ENCODE measurements at regions not wholly inside any gene's neighbourhood (a gene's known extent, or its start where the extent isn't known, plus 50 kb on each side); places are given as distances from the start of the nearest gene placed in this dataset.
A peak's percentile ranks its signal among the peaks of the same experiment; 100 is the strongest.

GRCh38 chr14:86722612-86723253, 1192.8 kb downstream of the FLRT2 start:
- DNase-seq (ENCODE audit: low read depth in 2 of 2): no peak

- no peak for DNase-seq (ENCODE audit: low read depth in 2 of 2)
Measured at GRCh38 chr14:86714575-86714974, 1184.6 kb downstream of the FLRT2 start.

DNA sequence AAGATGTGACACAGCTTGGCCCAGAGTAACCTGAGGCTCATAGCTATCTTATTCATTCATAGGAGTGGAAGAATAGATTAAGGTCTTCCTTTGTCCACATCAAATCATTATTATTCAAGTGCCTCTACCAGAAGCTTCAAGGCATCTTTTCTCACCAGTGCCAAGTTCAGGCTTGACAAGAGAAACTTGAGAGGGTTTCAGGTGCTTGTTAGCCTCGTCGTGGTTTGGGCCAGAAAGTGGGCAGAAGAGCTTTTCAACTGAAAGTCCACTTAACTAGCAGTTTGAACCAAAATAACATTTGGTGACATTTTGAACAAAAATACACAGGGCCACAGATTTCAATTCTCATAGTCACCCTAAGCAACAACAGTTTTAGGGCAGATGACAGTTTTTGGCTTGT, 1184.2 kb downstream of the FLRT2 start:
- DNase-seq (ENCODE audit: low read depth in 2 of 2): no peak

GRCh38 chr14:86712727-86713126, 1182.8 kb downstream of the FLRT2 start:
- no peak for DNase-seq (ENCODE audit: low read depth in 2 of 2)

DNA sequence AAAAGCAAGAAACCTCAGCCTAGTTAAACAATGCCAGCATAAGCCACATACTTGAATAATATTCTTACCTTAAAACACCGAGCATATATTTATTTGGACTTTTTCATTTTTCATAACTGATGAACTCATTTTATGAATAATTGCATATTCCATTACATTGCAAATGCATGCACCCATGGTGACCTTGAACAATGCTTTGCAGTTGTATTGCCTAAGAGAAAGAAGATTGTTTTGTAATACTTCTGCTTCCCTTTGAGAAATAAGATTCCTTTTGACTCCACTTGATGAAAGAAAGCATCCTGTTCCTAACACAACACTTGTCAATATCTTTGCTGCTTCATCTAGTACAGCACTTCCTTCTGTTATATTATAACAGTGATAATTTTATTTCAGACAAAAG, 1182.2 kb downstream of the FLRT2 start:
- DNase-seq (ENCODE audit: low read depth in 2 of 2): no peak

- no peak for DNase-seq (ENCODE audit: low read depth in 2 of 2)
Measured at GRCh38 chr14:86708846-86709339, 1178.9 kb downstream of the FLRT2 start.

- no peak for DNase-seq (ENCODE audit: low read depth in 2 of 2)
Measured at GRCh38 chr14:86707071-86707470, 1177.1 kb downstream of the FLRT2 start.

DNA sequence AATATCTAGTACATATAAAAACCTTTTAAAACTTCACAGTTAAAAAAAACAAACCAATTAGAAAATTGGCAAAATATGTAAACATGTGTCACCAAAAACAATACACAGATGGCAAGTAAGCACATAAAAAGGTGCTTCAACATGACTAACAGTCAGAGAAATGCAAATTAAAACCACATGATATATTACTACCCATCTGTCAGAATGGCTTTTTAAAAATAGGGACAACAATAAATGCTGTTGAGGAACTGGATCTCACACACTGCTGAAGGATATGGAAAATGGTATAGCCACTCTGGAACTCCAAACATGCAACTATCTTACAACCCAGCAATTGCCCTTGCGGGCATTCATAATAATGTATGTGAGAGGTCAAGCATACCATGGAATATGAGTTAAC, 1153.6 kb downstream of the FLRT2 start:
- DNase-seq (ENCODE audit: low read depth in 2 of 2): no peak

DNA sequence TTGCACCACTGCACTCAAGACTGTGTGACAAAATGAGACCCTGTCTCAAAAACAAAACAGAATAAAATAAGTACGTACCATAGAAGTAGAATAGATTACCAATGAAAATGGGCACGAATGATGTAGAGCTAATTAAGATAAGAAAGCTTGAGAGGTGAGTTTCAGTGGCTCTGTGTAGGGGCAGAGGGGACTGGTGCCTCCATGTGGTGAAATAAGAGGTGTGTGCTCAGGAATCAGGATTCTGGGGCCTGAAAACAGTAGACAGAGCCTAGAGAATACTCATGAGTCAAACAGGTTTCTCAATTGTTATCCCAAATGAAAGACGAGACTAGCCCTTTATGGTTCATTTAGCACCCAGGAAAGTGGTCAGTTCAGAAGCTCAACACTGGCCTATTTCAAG, 1145.1 kb downstream of the FLRT2 start:
- DNase-seq (ENCODE audit: low read depth in 2 of 2): no peak

DNA sequence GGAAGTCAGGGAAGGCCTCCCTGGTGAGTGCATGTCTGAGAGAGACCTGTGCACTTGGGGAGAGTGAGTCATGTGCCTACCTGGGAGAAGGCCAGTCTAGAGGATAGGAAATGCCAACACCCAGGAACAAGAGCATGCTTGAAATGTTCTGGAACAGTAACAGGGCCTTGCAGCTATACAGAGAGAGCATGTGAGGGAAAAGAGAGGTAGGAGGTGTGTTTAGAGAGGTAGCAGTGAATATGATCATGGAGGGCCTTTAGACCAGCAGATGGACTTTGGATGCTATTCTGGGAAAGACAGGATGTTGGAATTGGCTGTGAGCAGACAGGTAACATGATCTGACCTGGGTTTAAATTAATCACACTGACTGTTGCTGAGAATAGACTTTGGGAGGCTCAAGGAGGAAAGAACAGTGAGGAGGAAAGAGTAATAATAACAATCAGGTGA, 1143.6 kb downstream of the FLRT2 start:
- DNase-seq (ENCODE audit: low read depth in 2 of 2): no peak

DNA sequence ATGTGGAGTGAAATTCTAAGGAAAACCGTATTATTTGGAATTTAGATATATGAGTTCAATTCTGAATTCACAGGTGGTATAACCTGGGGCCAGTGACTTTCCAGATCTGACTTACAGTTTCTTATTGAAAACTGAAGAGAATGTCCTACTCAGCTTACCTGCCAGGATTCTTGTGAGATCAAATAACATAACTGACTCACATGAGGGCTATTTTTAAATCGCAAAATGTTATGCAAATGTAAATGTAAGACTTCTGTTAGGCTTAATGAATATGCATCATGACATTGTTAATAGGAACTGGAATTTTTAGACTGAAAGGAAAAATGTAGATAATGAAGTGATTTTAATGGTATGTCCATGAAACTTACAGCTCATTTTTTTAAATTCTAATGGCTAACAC, 1142.1 kb downstream of the FLRT2 start:
- DNase-seq (ENCODE audit: low read depth in 2 of 2): no peak

DNA sequence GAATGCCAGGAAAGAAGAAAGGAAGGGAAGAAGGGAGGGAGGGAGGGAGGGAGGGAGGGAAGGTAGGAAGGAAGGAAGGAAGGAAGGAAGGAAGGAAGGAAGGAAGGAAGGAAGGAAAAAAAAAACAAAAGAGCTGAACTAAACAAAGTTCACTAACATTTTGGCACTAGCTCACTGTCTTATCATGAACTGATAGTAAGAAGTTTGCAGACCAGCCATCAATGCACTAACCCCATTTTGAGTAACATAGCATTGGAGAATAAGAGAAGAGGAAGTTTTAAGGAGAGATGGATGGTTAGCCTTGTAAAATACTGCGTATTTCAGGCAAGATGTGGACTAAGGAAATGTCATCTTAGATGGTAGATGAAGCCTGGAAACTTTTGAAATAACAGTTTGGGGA, 1136.0 kb downstream of the FLRT2 start:
- DNase-seq (ENCODE audit: low read depth in 2 of 2): no peak

GRCh38 chr14:86662334-86662733, 1132.4 kb downstream of the FLRT2 start:
- no peak for DNase-seq (ENCODE audit: low read depth in 2 of 2)

DNA sequence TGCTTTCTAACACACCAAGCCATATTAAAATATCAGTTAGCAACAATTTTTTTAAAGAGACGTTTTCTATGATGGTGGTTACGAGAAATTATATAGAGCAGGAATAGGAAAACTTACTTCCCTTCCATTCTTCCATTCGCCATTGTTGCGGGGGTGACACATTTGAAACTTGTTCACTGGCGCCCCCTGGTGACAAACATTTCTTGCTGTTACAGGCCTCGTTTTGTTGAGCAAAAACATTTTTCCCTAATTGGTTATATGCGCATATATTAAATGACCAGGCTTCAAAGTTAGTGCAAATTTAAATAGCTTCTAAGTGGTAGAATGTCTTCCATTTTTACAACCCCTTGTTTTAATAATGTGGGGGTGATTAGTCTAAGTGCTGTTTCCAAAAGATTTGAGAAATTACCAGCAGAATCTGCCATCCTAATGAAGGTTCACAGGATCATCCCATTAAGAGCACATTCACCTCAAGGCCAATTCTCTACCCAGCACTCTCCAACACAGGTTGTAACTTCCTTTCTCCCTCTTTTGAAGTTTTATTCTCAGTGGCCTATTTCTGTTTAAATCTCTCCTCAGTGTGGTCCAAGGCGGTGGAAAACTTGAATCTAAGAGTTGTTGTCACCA, 1124.7 kb downstream of the FLRT2 start:
- DNase-seq (ENCODE audit: low read depth in 2 of 2): peak; percentile 6 to 38

DNA sequence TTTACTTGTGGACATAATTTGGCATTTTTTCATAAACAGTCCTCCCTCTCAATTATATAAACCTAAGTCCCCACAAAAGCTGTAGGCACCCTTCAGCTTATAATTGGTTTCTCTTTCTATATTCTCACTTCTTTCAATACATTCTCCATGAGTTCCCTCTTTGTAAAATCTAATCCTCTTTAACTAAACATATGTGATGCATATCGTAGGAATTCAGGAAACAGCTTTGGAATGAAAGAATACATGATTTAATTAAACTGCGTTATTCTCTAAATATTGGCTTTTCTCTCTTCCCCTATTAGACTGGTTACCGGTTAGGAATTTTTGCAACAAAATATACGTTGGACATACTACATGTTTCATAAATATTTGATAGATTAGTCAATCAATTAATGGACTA, 1122.6 kb downstream of the FLRT2 start:
- DNase-seq (ENCODE audit: low read depth in 2 of 2): no peak

DNA sequence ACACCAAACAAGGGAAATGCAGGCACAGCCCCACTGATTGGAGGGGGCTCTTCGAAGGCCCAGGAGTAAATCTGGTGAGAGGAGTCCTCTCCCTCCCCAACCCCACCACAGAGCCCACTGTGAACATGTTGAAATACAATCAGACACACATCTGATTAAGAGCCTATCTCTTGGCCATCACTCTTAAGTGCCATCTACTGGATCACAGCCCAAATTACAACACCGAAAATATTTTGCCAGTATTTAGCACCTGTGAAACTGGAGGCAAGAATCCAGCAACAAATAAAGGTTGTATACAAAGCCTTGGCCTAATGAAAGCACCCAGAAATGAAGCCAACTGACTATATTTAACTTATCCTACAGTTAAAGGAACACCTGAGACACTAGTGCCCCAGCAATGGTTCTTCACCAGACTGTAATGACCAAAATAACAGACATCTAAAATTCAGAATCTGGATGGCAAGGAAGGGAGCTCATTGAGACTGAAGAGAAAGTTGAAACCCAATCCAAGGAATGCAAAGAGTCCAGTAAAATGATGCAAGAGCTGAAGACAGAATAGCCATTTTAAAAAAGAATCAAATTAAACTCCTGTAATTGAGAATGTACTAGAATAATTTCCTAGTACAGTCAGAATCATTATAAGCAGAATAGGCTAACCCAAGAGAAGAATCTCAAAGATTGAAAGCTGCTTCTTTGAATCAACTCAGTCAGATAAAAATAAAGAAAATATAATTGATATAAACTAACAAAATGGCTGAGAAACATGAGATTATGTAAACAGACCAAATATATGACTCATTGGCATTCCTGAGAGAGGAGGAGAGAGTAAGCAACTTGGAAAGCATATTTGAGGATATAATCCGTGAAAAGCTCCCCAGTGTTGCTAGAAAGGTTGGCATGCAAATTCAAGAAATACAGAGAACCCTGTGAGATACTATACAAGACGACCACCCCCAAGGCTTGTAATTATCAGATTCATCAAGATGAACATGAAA, 1117.0 kb downstream of the FLRT2 start:
- no peak for DNase-seq (ENCODE audit: low read depth in 2 of 2)

- DNase-seq (ENCODE audit: low read depth in 2 of 2): no peak
Measured at GRCh38 chr14:86646125-86646524, 1116.2 kb downstream of the FLRT2 start.

GRCh38 chr14:86641310-86641709, 1111.4 kb downstream of the FLRT2 start:
- DNase-seq (ENCODE audit: low read depth in 2 of 2): no peak

DNA sequence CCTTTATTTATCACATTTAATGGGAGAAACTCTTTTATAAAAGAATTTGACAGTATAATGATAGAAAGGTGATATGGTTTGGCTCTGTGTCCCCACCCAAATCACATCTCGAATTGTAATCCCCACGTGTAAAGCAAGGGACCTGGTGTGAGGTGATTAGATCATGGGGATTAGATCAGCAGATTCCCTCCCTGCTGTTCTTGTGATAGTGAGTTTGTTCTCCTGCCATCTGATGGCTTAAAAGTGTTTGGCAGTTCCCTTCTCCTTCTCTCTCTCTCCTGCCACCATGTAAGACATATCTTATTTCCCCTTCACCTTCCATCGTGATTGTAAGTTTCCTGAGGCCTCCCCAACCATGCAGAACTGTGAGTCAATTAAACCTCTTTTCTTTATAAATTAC, 1110.3 kb downstream of the FLRT2 start:
- DNase-seq (ENCODE audit: low read depth in 2 of 2): no peak

DNA sequence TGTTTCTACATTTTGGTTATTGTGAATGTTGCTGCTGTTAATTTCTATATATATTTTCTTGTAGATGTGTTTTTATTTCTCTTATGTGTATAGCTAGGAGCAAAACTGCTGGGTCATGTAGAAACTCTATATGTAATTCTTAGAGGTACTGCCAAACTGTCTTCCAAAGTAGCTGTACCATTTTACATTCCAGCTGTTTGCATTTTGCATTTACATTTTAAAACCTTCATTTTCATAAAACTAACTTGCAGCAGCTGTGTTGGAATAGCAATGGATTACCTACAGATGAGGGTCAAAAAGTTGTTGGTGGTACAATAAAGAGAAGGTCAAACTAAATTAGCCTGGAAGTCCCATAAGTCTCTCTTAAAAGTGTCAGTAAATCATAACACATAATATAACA, 1109.7 kb downstream of the FLRT2 start:
- no peak for DNase-seq (ENCODE audit: low read depth in 2 of 2)

GRCh38 chr14:86639146-86639545, 1109.2 kb downstream of the FLRT2 start:
- DNase-seq (ENCODE audit: low read depth in 2 of 2): no peak

DNA sequence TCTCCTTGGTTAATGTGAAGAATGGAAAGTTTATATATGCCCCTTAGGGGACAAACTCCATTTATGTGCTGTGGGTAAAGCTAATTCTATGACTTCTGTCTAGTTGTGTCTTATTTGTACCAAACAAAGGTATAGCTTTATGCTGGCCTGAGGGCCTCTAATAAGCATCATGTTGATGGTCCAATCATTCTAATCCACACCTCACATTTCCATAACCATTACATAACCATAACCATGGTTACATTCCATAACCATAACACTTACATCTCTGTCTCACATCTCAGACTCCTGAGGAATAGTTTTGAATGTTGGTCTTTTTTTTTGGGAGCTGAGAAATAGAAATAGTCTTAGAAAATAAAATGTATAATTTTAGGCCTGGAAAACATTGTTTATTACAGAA, 1097.1 kb downstream of the FLRT2 start:
- no peak for DNase-seq (ENCODE audit: low read depth in 2 of 2)

All from stimulated activated CD4-positive, alpha-beta T cell treated with anti-CD3 and anti-CD28 coated beads, Interleukin-4, amount 100 ng/mL, for 48 hours (primary cell).